IMR-90 (cell line): ENCODE measurements at regions not wholly inside any gene's neighbourhood (a gene's known extent, or its start where the extent isn't known, plus 50 kb on each side); places are given as distances from the start of the nearest gene placed in this dataset.
"Not testable (repeated sequence)": the region's sequence is repeated elsewhere in the genome, so short reads cannot be mapped to it uniquely, and the experiment has no call there.

Experiments
- ATAC-seq: fragments of 200-7000 bp; cut with Tn5 transposase; 2 replicates; pipeline ENCODE4 v1.9.1; 2020; ENCODE audit warnings: low read depth, mild to moderate bottlenecking, moderate library complexity
- BruUV-seq: library from RNA; stranded (reverse); fragments of 400-500 nt; replicated peaks from 2 replicates; lab custom pipeline; 2021; lab: Mats Ljungman, UMichigan
- CTCF ChIA-PET: fragments of 300-600 bp; formaldehyde crosslinking; extraction: SDS; loops from one replicate; lab custom pipeline; 2021; ENCODE audit warnings: antibody characterized with exemption; lab: Yijun Ruan, JAX
- POLR2A ChIA-PET: fragments of 300-600 bp; sonication (Branson Sonifier 250); formaldehyde crosslinking; loops from one replicate; lab custom pipeline; 2022; ENCODE audit warnings: antibody characterized with exemption; ENCODE audit not compliant: unreplicated experiment; lab: Charles Lee
- DNase-seq: peaks from one replicate; pipeline ENCODE4 v3.0.0; 2013
- H2AFZ ChIP-seq: replicated peaks from 2 replicates; pipeline ENCODE3; 2013; ENCODE audit warnings: low read length, mild to moderate bottlenecking; ENCODE audit not compliant: poor library complexity
- H2AK5ac ChIP-seq: 2 replicates; pipeline ENCODE4 v1.6.1; 2013; ENCODE audit warnings: low read depth, low read length, inconsistent platforms
- H2AK9ac ChIP-seq: replicated peaks from 2 replicates; pipeline ENCODE3; 2013; ENCODE audit warnings: mild to moderate bottlenecking, low read depth, low read length, moderate library complexity; ENCODE audit not compliant: poor library complexity
- H2BK120ac ChIP-seq: 2 replicates; pipeline ENCODE4 v1.6.1; 2013; ENCODE audit warnings: low read depth, low read length, inconsistent platforms
- H2BK15ac ChIP-seq: 3 replicates; pipeline ENCODE4 v1.6.1; 2013; ENCODE audit warnings: low read depth, low read length, inconsistent platforms
- H2BK20ac ChIP-seq: 2 replicates; pipeline ENCODE4 v1.6.1; 2013; ENCODE audit warnings: low read depth, mild to moderate bottlenecking, inconsistent platforms, low read length, moderate library complexity
- H2BK5ac ChIP-seq: 2 replicates; pipeline ENCODE4 v1.6.1; 2013; ENCODE audit warnings: mild to moderate bottlenecking, low read depth, low read length, inconsistent platforms; ENCODE audit not compliant: poor library complexity, severe bottlenecking
- H3K14ac ChIP-seq: replicated peaks from 2 replicates; pipeline ENCODE4 v1.6.1; 2013; ENCODE audit warnings: low read depth, low read length, inconsistent platforms
- H3K18ac ChIP-seq: 2 replicates; pipeline ENCODE4 v1.6.1; 2013; ENCODE audit warnings: low read depth, low read length, control low read depth
- H3K23ac ChIP-seq: 2 replicates; pipeline ENCODE4 v1.6.1; 2013; ENCODE audit warnings: low read depth, low read length, inconsistent platforms
- H3K27ac ChIP-seq: 2 replicates; pipeline ENCODE4 v1.5.1; 2013; ENCODE audit warnings: mild to moderate bottlenecking, control low read depth, low read length; ENCODE audit not compliant: insufficient read depth
- H3K27me3 ChIP-seq: 2 replicates; pipeline ENCODE4 v1.6.1; 2013; ENCODE audit warnings: low read length; ENCODE audit not compliant: control insufficient read depth, insufficient read depth
- H3K36me3 ChIP-seq: 2 replicates; pipeline ENCODE4 v1.6.1; 2013; ENCODE audit warnings: low read length, mixed read lengths; ENCODE audit not compliant: control insufficient read depth, insufficient read depth
- H3K4ac ChIP-seq: 2 replicates; pipeline ENCODE4 v1.6.1; 2013; ENCODE audit warnings: low read depth, low read length, inconsistent platforms
- H3K4me1 ChIP-seq: 2 replicates; pipeline ENCODE4 v1.6.1; 2013; ENCODE audit warnings: low read length, mixed read lengths; ENCODE audit not compliant: control insufficient read depth, insufficient read depth
- H3K4me2 ChIP-seq: 2 replicates; pipeline ENCODE4 v1.6.1; 2013; ENCODE audit warnings: low read depth, mild to moderate bottlenecking, control low read depth, low read length, moderate library complexity
- H3K4me3 ChIP-seq: 2 replicates; pipeline ENCODE4 v1.5.1; 2013; ENCODE audit warnings: low read depth, mild to moderate bottlenecking, control low read depth, low read length, moderate library complexity; ENCODE audit not compliant: insufficient read depth
- H3K56ac ChIP-seq: 2 replicates; pipeline ENCODE4 v1.6.1; 2013; ENCODE audit warnings: low read length, inconsistent platforms; ENCODE audit not compliant: insufficient read depth; ENCODE audit errors: extremely low read depth
- H3K79me1 ChIP-seq, 2 experiments: 2 replicates each; pipeline ENCODE4 v1.6.1; 2013; ENCODE audit warnings: low read length in 2 of 2, inconsistent platforms in 1 of 2, low read depth in 1 of 2
- H3K9ac ChIP-seq: 2 replicates; pipeline ENCODE4 v1.6.1; 2013; ENCODE audit warnings: low read depth, low read length, control low read depth
- H3K9me1 ChIP-seq: 2 replicates; pipeline ENCODE4 v1.6.1; 2013; ENCODE audit warnings: low read length, inconsistent platforms; ENCODE audit not compliant: insufficient read depth
- H3K9me3 ChIP-seq: 2 replicates; pipeline ENCODE4 v1.6.1; 2013; ENCODE audit warnings: low read length; ENCODE audit not compliant: control insufficient read depth, insufficient read depth
- H4K20me1 ChIP-seq: 2 replicates; pipeline ENCODE4 v1.6.1; 2013; ENCODE audit warnings: low read length, inconsistent platforms; ENCODE audit not compliant: insufficient read depth
- H4K5ac ChIP-seq: 2 replicates; pipeline ENCODE4 v1.6.1; 2013; ENCODE audit warnings: mild to moderate bottlenecking, low read depth, low read length, control low read depth
- H4K8ac ChIP-seq, 2 experiments: 2 replicates each; pipeline ENCODE4 v1.6.1; 2013; ENCODE audit warnings: low read depth in 2 of 2, low read length in 2 of 2, control low read depth in 1 of 2, inconsistent platforms in 1 of 2
- H4K91ac ChIP-seq: 2 replicates; pipeline ENCODE4 v1.6.1; 2013; ENCODE audit warnings: low read depth, low read length, inconsistent platforms; ENCODE audit not compliant: insufficient read depth
- WGBS, 2 experiments: methylation state at CpG; one replicate each; pipeline versions ENCODE4 v1.1.5 to v1.1.7; 2013; ENCODE audit warnings: missing lambda C conversion rate in 2 of 2; ENCODE audit not compliant: insufficient read length in 1 of 2; ENCODE audit errors: extremely low coverage in 2 of 2; 5-methylcytosine and 5-hydroxymethylcytosine counted together
- dilution Hi-C: fragments of 300-500 bp; cut with HindIII; formaldehyde crosslinking; loops from one replicate; pipeline ENCODE4 v1.14.3; 2018; ENCODE audit warnings: low sequenced_read_pairs; ENCODE audit not compliant: unreplicated experiment
- in situ Hi-C: fragments of 300-500 bp; cut with MboI; formaldehyde crosslinking; loops from 3 replicates; pipeline ENCODE4 v1.14.3; 2019; ENCODE audit warnings: low sequenced_read_pairs, inconsistent platforms, mixed read lengths
- intact Hi-C: fragments of 100-400 bp; cut with micrococcal nuclease; formaldehyde crosslinking; loops from 2 replicates; pipeline ENCODE4 v1.10.0; 2022

GRCh38 chr9:39573024-39574022 lies 217.9 kb downstream of the SPATA31A1 start:
- H4K8ac ChIP-seq, H3K9me1 ChIP-seq, H2BK120ac ChIP-seq, POLR2A ChIA-PET, H4K5ac ChIP-seq, dilution Hi-C loops, H2BK20ac ChIP-seq, H3K23ac ChIP-seq, H3K9ac ChIP-seq, H3K27me3 ChIP-seq, H3K4me3 ChIP-seq, H4K91ac ChIP-seq, H3K36me3 ChIP-seq, H2AK9ac ChIP-seq, H3K27ac ChIP-seq, CTCF ChIA-PET, H2AK5ac ChIP-seq, H3K4me1 ChIP-seq, intact Hi-C loops, H3K9me3 ChIP-seq, H2BK15ac ChIP-seq, ATAC-seq, H3K4ac ChIP-seq, H3K56ac ChIP-seq, H4K20me1 ChIP-seq, in situ Hi-C loops, H3K79me1 ChIP-seq, H2BK5ac ChIP-seq, BruUV-seq, H3K4me2 ChIP-seq, DNase-seq, H2AFZ ChIP-seq, H3K14ac ChIP-seq, H3K18ac ChIP-seq: not testable (repeated sequence)
- WGBS, 2 experiments = no CpG with 5 or more reads among the region's 10 CpGs

GRCh38 chr9:39579000-39579399 lies 223.5 kb downstream of the SPATA31A1 start:
- H3K9ac ChIP-seq, H2BK5ac ChIP-seq, H4K8ac ChIP-seq, H2AK5ac ChIP-seq, POLR2A ChIA-PET, H3K4me1 ChIP-seq, H4K20me1 ChIP-seq, dilution Hi-C loops, H3K36me3 ChIP-seq, H2BK20ac ChIP-seq, H3K18ac ChIP-seq, H2BK120ac ChIP-seq, DNase-seq, H3K79me1 ChIP-seq, H2AK9ac ChIP-seq, H3K4me3 ChIP-seq, H3K9me1 ChIP-seq, H2AFZ ChIP-seq, H3K27ac ChIP-seq, CTCF ChIA-PET, intact Hi-C loops, H3K23ac ChIP-seq, H3K4me2 ChIP-seq, H3K9me3 ChIP-seq, H3K27me3 ChIP-seq, H2BK15ac ChIP-seq, H3K56ac ChIP-seq, H4K91ac ChIP-seq, BruUV-seq, H3K4ac ChIP-seq, H3K14ac ChIP-seq, H4K5ac ChIP-seq, in situ Hi-C loops, ATAC-seq: not testable (repeated sequence)
- WGBS, 2 experiments = no CpG with 5 or more reads among the region's 4 CpGs
